ENCODE measurements at regions not wholly inside any gene's neighbourhood (a gene's known extent, or its start where the extent isn't known, plus 50 kb on each side); places are given as distances from the start of the nearest gene placed in this dataset.

- Histone ChIP-seq H3K27me3 (no peaks in the 10 kb centered on the region), H3K4me1 (no peaks in the 10 kb centered on the region), H3K27ac (no peak overlapping the region), H4K20me1 (no peaks in the 10 kb centered on the region), H3K9ac (no peak overlapping the region), H3K4me2 (no peak overlapping the region), H3K9me3 (no peaks in the 10 kb centered on the region), H3K4me3 (no peak overlapping the region), H3K36me3 (no peaks in the 10 kb centered on the region)
- TF ChIP-seq Cebpa-rat (IDR thresholded peaks at IDR 0.05) = no peak
Observed at GRCh38 chr12:93146970-93147369, 217.9 kb upstream of the EEA1 start.

GRCh38 chr12:93148412-93148811, 219.3 kb upstream of the EEA1 start:
- no peaks in the 10 kb centered on the region for H3K9me3 ChIP-seq
- no peak overlapping the region for H3K27ac ChIP-seq
- H4K20me1 ChIP-seq = no peaks in the 10 kb centered on the region
- H3K4me1 ChIP-seq = no peaks in the 10 kb centered on the region
- no peak overlapping the region for H3K9ac ChIP-seq
- H3K4me2 ChIP-seq = no peak overlapping the region
- TF ChIP-seq Cebpa-rat (IDR thresholded peaks at IDR 0.05) = no peak
- no peaks in the 10 kb centered on the region for H3K36me3 ChIP-seq
- H3K4me3 ChIP-seq = no peak overlapping the region
- H3K27me3 ChIP-seq = no peaks in the 10 kb centered on the region

- TF ChIP-seq Cebpa-rat (IDR thresholded peaks at IDR 0.05) = no peak
- H3K9me3 ChIP-seq = no peaks in the 10 kb centered on the region
- no peak overlapping the region for H3K9ac ChIP-seq
- H4K20me1 ChIP-seq = no peaks in the 10 kb centered on the region
- H3K4me3 ChIP-seq = no peak overlapping the region
- H3K4me2 ChIP-seq = no peak overlapping the region
- H3K36me3 ChIP-seq = no peaks in the 10 kb centered on the region
- no peaks in the 10 kb centered on the region for H3K27me3 ChIP-seq
- H3K27ac ChIP-seq = no peak overlapping the region
- H3K4me1 ChIP-seq = no peaks in the 10 kb centered on the region
Observed at GRCh38 chr12:93149229-93149628, 220.1 kb upstream of the EEA1 start.

- H3K9ac ChIP-seq = no peak overlapping the region
- H3K27ac ChIP-seq = no peak overlapping the region
- no peaks in the 10 kb centered on the region for H3K27me3 ChIP-seq
- H3K36me3 ChIP-seq = no peaks in the 10 kb centered on the region
- no peaks in the 10 kb centered on the region for H4K20me1 ChIP-seq
- no peak overlapping the region for H3K4me3 ChIP-seq
- TF ChIP-seq Cebpa-rat (IDR thresholded peaks at IDR 0.05) = no peak
- H3K4me2 ChIP-seq = no peak overlapping the region
- H3K9me3 ChIP-seq = no peaks in the 10 kb centered on the region
- H3K4me1 ChIP-seq = no peaks in the 10 kb centered on the region
Observed at GRCh38 chr12:93151079-93151762, 222.1 kb upstream of the EEA1 start.

- Histone ChIP-seq H3K36me3 (no peaks in the 10 kb centered on the region), H3K27ac (no peak overlapping the region), H3K4me3 (no peak overlapping the region), H3K4me2 (no peak overlapping the region), H3K4me1 (no peaks in the 10 kb centered on the region), H3K9ac (no peak overlapping the region), H3K27me3 (no peaks in the 10 kb centered on the region), H3K9me3 (peaks cover 7% of the 10 kb centered on the region), H4K20me1 (no peaks in the 10 kb centered on the region)
- no peak for TF ChIP-seq Cebpa-rat (IDR thresholded peaks at IDR 0.05)
Observed at GRCh38 chr12:93152617-93153016, 223.5 kb upstream of the EEA1 start.

GRCh38 chr12:93153321-93153720, 224.2 kb upstream of the EEA1 start:
- H3K4me1 ChIP-seq = no peaks in the 10 kb centered on the region
- no peak overlapping the region for H3K9ac ChIP-seq
- H3K4me3 ChIP-seq = no peak overlapping the region
- H3K36me3 ChIP-seq = no peaks in the 10 kb centered on the region
- no peak for TF ChIP-seq Cebpa-rat (IDR thresholded peaks at IDR 0.05)
- no peak overlapping the region for H3K4me2 ChIP-seq
- H3K9me3 ChIP-seq = peaks cover 14% of the 10 kb centered on the region
- no peaks in the 10 kb centered on the region for H3K27me3 ChIP-seq
- no peak overlapping the region for H3K27ac ChIP-seq
- no peaks in the 10 kb centered on the region for H4K20me1 ChIP-seq

- Histone ChIP-seq H3K4me3 (no peak overlapping the region), H3K36me3 (no peaks in the 10 kb centered on the region), H3K9ac (no peak overlapping the region), H3K27ac (no peak overlapping the region), H3K4me2 (no peak overlapping the region), H4K20me1 (no peaks in the 10 kb centered on the region), H3K27me3 (no peaks in the 10 kb centered on the region), H3K4me1 (no peaks in the 10 kb centered on the region), H3K9me3 (peaks cover 20% of the 10 kb centered on the region)
- no peak for TF ChIP-seq Cebpa-rat (IDR thresholded peaks at IDR 0.05)
Observed at GRCh38 chr12:93154096-93154728, 223.5 kb upstream of the NUDT4 start.

- Histone ChIP-seq H3K27ac (no peak overlapping the region), H3K9ac (no peak overlapping the region)
- TF ChIP-seq Cebpa-rat (IDR thresholded peaks at IDR 0.05) = no peak
Observed at GRCh38 chr12:93154753-93155480, 222.8 kb upstream of the NUDT4 start.

GRCh38 chr12:93156086-93156716, 221.5 kb upstream of the NUDT4 start:
- no peaks in the 10 kb centered on the region for H3K4me1 ChIP-seq
- no peak overlapping the region for H3K4me2 ChIP-seq
- H3K27ac ChIP-seq = no peak overlapping the region
- H3K9me3 ChIP-seq = peaks cover 20% of the 10 kb centered on the region
- no peak overlapping the region for H3K4me3 ChIP-seq
- H3K9ac ChIP-seq = no peak overlapping the region
- H4K20me1 ChIP-seq = no peaks in the 10 kb centered on the region
- TF ChIP-seq Cebpa-rat (IDR thresholded peaks at IDR 0.05) = no peak
- no peaks in the 10 kb centered on the region for H3K36me3 ChIP-seq
- no peaks in the 10 kb centered on the region for H3K27me3 ChIP-seq

More at GRCh38 chr12:93154753-93155480, 222.8 kb upstream of the NUDT4 start:
- H3K4me2 ChIP-seq = no peak overlapping the region
- H3K4me1 ChIP-seq = no peaks in the 10 kb centered on the region
- no peaks in the 10 kb centered on the region for H4K20me1 ChIP-seq
- peaks cover 20% of the 10 kb centered on the region for H3K9me3 ChIP-seq
- no peaks in the 10 kb centered on the region for H3K36me3 ChIP-seq
- no peaks in the 10 kb centered on the region for H3K27me3 ChIP-seq
- H3K4me3 ChIP-seq = no peak overlapping the region

- peaks cover 20% of the 10 kb centered on the region for H3K9me3 ChIP-seq
- H3K27me3 ChIP-seq = no peaks in the 10 kb centered on the region
- no peak overlapping the region for H3K4me2 ChIP-seq
- H3K4me1 ChIP-seq = no peaks in the 10 kb centered on the region
- no peak for TF ChIP-seq Cebpa-rat (IDR thresholded peaks at IDR 0.05)
- H3K4me3 ChIP-seq = no peak overlapping the region
- H3K27ac ChIP-seq = no peak overlapping the region
- H3K9ac ChIP-seq = no peak overlapping the region
- H4K20me1 ChIP-seq = no peaks in the 10 kb centered on the region
- H3K36me3 ChIP-seq = no peaks in the 10 kb centered on the region
Observed at GRCh38 chr12:93157279-93157678, 220.4 kb upstream of the NUDT4 start.

All from BLaER1 (cell line).